ENCODE measurements at regions not wholly inside any gene's neighbourhood (a gene's known extent, or its start where the extent isn't known, plus 50 kb on each side); places are given as distances from the start of the nearest gene placed in this dataset.

- H3K9me3 ChIP-seq (ENCODE audit: control insufficient read depth, low read length) = no peaks in the 10 kb centered on the region
- no peak overlapping the region for H3K27ac ChIP-seq (ENCODE audit: low read depth, low read length, severe bottlenecking)
- H3K36me3 ChIP-seq (ENCODE audit: control insufficient read depth, insufficient read depth, low read length) = no peaks in the 10 kb centered on the region
- WGBS, 2 experiments (ENCODE audit: insufficient coverage in 2 of 2) = 94 to 100% methylated on average over 2 of the region's 3 CpGs
- peaks cover 15% of the 10 kb centered on the region for H3K4me1 ChIP-seq (ENCODE audit: control insufficient read depth, insufficient read depth, low read length, poor library complexity, severe bottlenecking)
- H3K4me3 ChIP-seq (ENCODE audit: extremely low read depth, insufficient read depth, low read length, poor library complexity, severe bottlenecking) = no peak overlapping the region
These were observed 808.2 kb downstream of the BRINP1 start for GRCh38 chr9:118561051-118561450.

GRCh38 chr9:118563677-118564076 is 805.6 kb downstream of the BRINP1 start:
- Histone ChIP-seq H3K36me3 (ENCODE audit: control insufficient read depth, insufficient read depth, low read length) (no peaks in the 10 kb centered on the region), H3K4me1 (ENCODE audit: control insufficient read depth, insufficient read depth, low read length, poor library complexity, severe bottlenecking) (peaks cover 15% of the 10 kb centered on the region), H3K4me3 (ENCODE audit: extremely low read depth, insufficient read depth, low read length, poor library complexity, severe bottlenecking) (no peak overlapping the region), H3K27ac (ENCODE audit: low read depth, low read length, severe bottlenecking) (no peak overlapping the region), H3K9me3 (ENCODE audit: control insufficient read depth, low read length) (no peaks in the 10 kb centered on the region)
- 75 to 88% methylated on average over 2 of the region's 2 CpGs for WGBS, 2 experiments (ENCODE audit: insufficient coverage in 2 of 2)

GRCh38 chr9:118567861-118568260 is 801.4 kb downstream of the BRINP1 start:
- Histone ChIP-seq H3K4me3 (ENCODE audit: extremely low read depth, insufficient read depth, low read length, poor library complexity, severe bottlenecking) (no peak overlapping the region), H3K27ac (ENCODE audit: low read depth, low read length, severe bottlenecking) (no peak overlapping the region), H3K9me3 (ENCODE audit: control insufficient read depth, low read length) (no peaks in the 10 kb centered on the region), H3K36me3 (ENCODE audit: control insufficient read depth, insufficient read depth, low read length) (no peaks in the 10 kb centered on the region), H3K4me1 (ENCODE audit: control insufficient read depth, insufficient read depth, low read length, poor library complexity, severe bottlenecking) (peaks cover 10% of the 10 kb centered on the region)
- 80 to 100% methylated on average over 1 of the region's 2 CpGs for WGBS, 2 experiments (ENCODE audit: insufficient coverage in 2 of 2)

GRCh38 chr9:118568704-118569103 is 800.5 kb downstream of the BRINP1 start:
- WGBS, 2 experiments (ENCODE audit: insufficient coverage in 2 of 2) = 74 to 87% methylated on average over 3 of the region's 3 CpGs
- H3K9me3 ChIP-seq (ENCODE audit: control insufficient read depth, low read length) = no peaks in the 10 kb centered on the region

GRCh38 chr9:118569148-118569547 is 800.1 kb downstream of the BRINP1 start:
- H3K27ac ChIP-seq (ENCODE audit: low read depth, low read length, severe bottlenecking) = no peak overlapping the region
- no peaks in the 10 kb centered on the region for H3K4me1 ChIP-seq (ENCODE audit: control insufficient read depth, insufficient read depth, low read length, poor library complexity, severe bottlenecking)
- no peak overlapping the region for H3K4me3 ChIP-seq (ENCODE audit: extremely low read depth, insufficient read depth, low read length, poor library complexity, severe bottlenecking)
- WGBS, 2 experiments (ENCODE audit: insufficient coverage in 2 of 2) = 89 to 100% methylated on average over 1 of the region's 3 CpGs
- H3K9me3 ChIP-seq (ENCODE audit: control insufficient read depth, low read length) = no peaks in the 10 kb centered on the region
- no peaks in the 10 kb centered on the region for H3K36me3 ChIP-seq (ENCODE audit: control insufficient read depth, insufficient read depth, low read length)

More at GRCh38 chr9:118568704-118569103, 800.5 kb downstream of the BRINP1 start:
- H3K4me3 ChIP-seq (ENCODE audit: extremely low read depth, insufficient read depth, low read length, poor library complexity, severe bottlenecking) = no peak overlapping the region
- no peak overlapping the region for H3K27ac ChIP-seq (ENCODE audit: low read depth, low read length, severe bottlenecking)
- H3K36me3 ChIP-seq (ENCODE audit: control insufficient read depth, insufficient read depth, low read length) = no peaks in the 10 kb centered on the region
- peaks cover 2% of the 10 kb centered on the region for H3K4me1 ChIP-seq (ENCODE audit: control insufficient read depth, insufficient read depth, low read length, poor library complexity, severe bottlenecking)

- Histone ChIP-seq H3K4me1 (ENCODE audit: control insufficient read depth, insufficient read depth, low read length, poor library complexity, severe bottlenecking) (no peaks in the 10 kb centered on the region), H3K36me3 (ENCODE audit: control insufficient read depth, insufficient read depth, low read length) (no peaks in the 10 kb centered on the region), H3K9me3 (ENCODE audit: control insufficient read depth, low read length) (no peaks in the 10 kb centered on the region), H3K4me3 (ENCODE audit: extremely low read depth, insufficient read depth, low read length, poor library complexity, severe bottlenecking) (no peak overlapping the region), H3K27ac (ENCODE audit: low read depth, low read length, severe bottlenecking) (no peak overlapping the region)
- 46 to 65% methylated on average over 2 to 3 of the region's 3 CpGs for WGBS, 2 experiments (ENCODE audit: insufficient coverage in 2 of 2)
These were observed 799.2 kb downstream of the BRINP1 start for GRCh38 chr9:118570066-118570465.

GRCh38 chr9:118575341-118576070 is 793.7 kb downstream of the BRINP1 start:
- H3K9me3 ChIP-seq (ENCODE audit: control insufficient read depth, low read length) = peaks cover 4% of the 10 kb centered on the region
- WGBS, 2 experiments (ENCODE audit: insufficient coverage in 2 of 2) = no CpG with 5 or more reads among the region's 2 CpGs
- H3K4me1 ChIP-seq (ENCODE audit: control insufficient read depth, insufficient read depth, low read length, poor library complexity, severe bottlenecking) = no peaks in the 10 kb centered on the region
- H3K36me3 ChIP-seq (ENCODE audit: control insufficient read depth, insufficient read depth, low read length) = no peaks in the 10 kb centered on the region
- no peak overlapping the region for H3K27ac ChIP-seq (ENCODE audit: low read depth, low read length, severe bottlenecking)
- no peak overlapping the region for H3K4me3 ChIP-seq (ENCODE audit: extremely low read depth, insufficient read depth, low read length, poor library complexity, severe bottlenecking)

GRCh38 chr9:118577121-118577520 is 792.1 kb downstream of the BRINP1 start:
- no CpG with 5 or more reads among the region's 1 CpG for WGBS, 2 experiments (ENCODE audit: insufficient coverage in 2 of 2)
- Histone ChIP-seq H3K27ac (ENCODE audit: low read depth, low read length, severe bottlenecking) (peak overlapping the region; percentile 33), H3K4me3 (ENCODE audit: extremely low read depth, insufficient read depth, low read length, poor library complexity, severe bottlenecking) (no peak overlapping the region)

GRCh38 chr9:118578467-118578866 is 790.8 kb downstream of the BRINP1 start:
- no peak overlapping the region for H3K4me3 ChIP-seq (ENCODE audit: extremely low read depth, insufficient read depth, low read length, poor library complexity, severe bottlenecking)
- H3K27ac ChIP-seq (ENCODE audit: low read depth, low read length, severe bottlenecking) = no peak overlapping the region

More at GRCh38 chr9:118577121-118577520, 792.1 kb downstream of the BRINP1 start:
- Histone ChIP-seq H3K9me3 (ENCODE audit: control insufficient read depth, low read length) (peaks cover 4% of the 10 kb centered on the region), H3K36me3 (ENCODE audit: control insufficient read depth, insufficient read depth, low read length) (no peaks in the 10 kb centered on the region), H3K4me1 (ENCODE audit: control insufficient read depth, insufficient read depth, low read length, poor library complexity, severe bottlenecking) (no peaks in the 10 kb centered on the region)

GRCh38 chr9:118583414-118583813 is 785.8 kb downstream of the BRINP1 start:
- Histone ChIP-seq H3K4me3 (ENCODE audit: extremely low read depth, insufficient read depth, low read length, poor library complexity, severe bottlenecking) (no peak overlapping the region), H3K9me3 (ENCODE audit: control insufficient read depth, low read length) (no peaks in the 10 kb centered on the region), H3K27ac (ENCODE audit: low read depth, low read length, severe bottlenecking) (no peak overlapping the region), H3K36me3 (ENCODE audit: control insufficient read depth, insufficient read depth, low read length) (no peaks in the 10 kb centered on the region), H3K4me1 (ENCODE audit: control insufficient read depth, insufficient read depth, low read length, poor library complexity, severe bottlenecking) (no peaks in the 10 kb centered on the region)
- 61 to 67% methylated on average over 3 of the region's 4 CpGs for WGBS, 2 experiments (ENCODE audit: insufficient coverage in 2 of 2)

More at GRCh38 chr9:118578467-118578866, 790.8 kb downstream of the BRINP1 start:
- no peaks in the 10 kb centered on the region for H3K4me1 ChIP-seq (ENCODE audit: control insufficient read depth, insufficient read depth, low read length, poor library complexity, severe bottlenecking)
- H3K9me3 ChIP-seq (ENCODE audit: control insufficient read depth, low read length) = peaks cover 4% of the 10 kb centered on the region
- H3K36me3 ChIP-seq (ENCODE audit: control insufficient read depth, insufficient read depth, low read length) = no peaks in the 10 kb centered on the region

GRCh38 chr9:118586978-118587377 is 782.3 kb downstream of the BRINP1 start:
- Histone ChIP-seq H3K27ac (ENCODE audit: low read depth, low read length, severe bottlenecking) (no peak overlapping the region), H3K36me3 (ENCODE audit: control insufficient read depth, insufficient read depth, low read length) (no peaks in the 10 kb centered on the region), H3K9me3 (ENCODE audit: control insufficient read depth, low read length) (no peaks in the 10 kb centered on the region), H3K4me3 (ENCODE audit: extremely low read depth, insufficient read depth, low read length, poor library complexity, severe bottlenecking) (no peak overlapping the region), H3K4me1 (ENCODE audit: control insufficient read depth, insufficient read depth, low read length, poor library complexity, severe bottlenecking) (no peaks in the 10 kb centered on the region)
- WGBS, 2 experiments (ENCODE audit: insufficient coverage in 2 of 2) = 73 to 89% methylated on average over 1 to 2 of the region's 2 CpGs
